Endothelial cell of umbilical vein (primary cell): ENCODE measurements at regions not wholly inside any gene's neighbourhood (a gene's known extent, or its start where the extent isn't known, plus 50 kb on each side); places are given as distances from the start of the nearest gene placed in this dataset.

ENCODE experiments used
- BruUV-seq: library from RNA; stranded (reverse); fragments of 400-500 nt; replicated peaks from 2 replicates; lab custom pipeline; 2021; lab: Mats Ljungman, UMichigan
- CTCF ChIA-PET: fragments of 300-600, 350-600 bp; sonication (Branson Sonifier 250); formaldehyde crosslinking; loops from one replicate; lab custom pipeline; 2021; ENCODE audit warnings: antibody characterized with exemption, inconsistent platforms; lab: Charles Lee
- POLR2A ChIA-PET: fragments of 300-600, 350-600 bp; sonication (Branson Sonifier 250); formaldehyde crosslinking; loops from one replicate; lab custom pipeline; 2021; ENCODE audit warnings: antibody characterized with exemption, inconsistent platforms; lab: Charles Lee
- DNase-seq: peaks from one replicate; pipeline ENCODE4 v3.0.0-alpha.2; 2011; ENCODE audit warnings: low read depth, low spot score
- FAIRE-seq: peaks from 2 replicates; lab custom pipeline; 2011; peaks lifted over from hg19 to GRCh38; lab: Jason Lieb, UNC
- H2AFZ ChIP-seq: 2 replicates; pipeline ENCODE4 v1.6.0; 2012; ENCODE audit warnings: low read depth, low read length, control low read depth, inconsistent platforms
- H3K27ac ChIP-seq: 2 replicates; pipeline ENCODE4 v1.5.1; 2011; ENCODE audit warnings: low read depth, mild to moderate bottlenecking, control low read depth, low read length, moderate library complexity; ENCODE audit not compliant: insufficient read depth
- H3K27me3 ChIP-seq, 2 experiments: 2 replicates each; pipeline versions ENCODE4 v1.6.0 to v1.6.1; 2011; ENCODE audit warnings: low read length in 2 of 2, mixed read lengths in 1 of 2; ENCODE audit not compliant: control insufficient read depth in 2 of 2, insufficient read depth in 2 of 2
- H3K36me3 ChIP-seq, 2 experiments: 2 replicates in 1 of 2; 3 replicates in 1 of 2; pipeline ENCODE4 v1.5.1; 2011; ENCODE audit warnings: low read length in 2 of 2, mild to moderate bottlenecking in 1 of 2, moderate library complexity in 1 of 2; ENCODE audit not compliant: control insufficient read depth in 2 of 2, insufficient read depth in 2 of 2; ENCODE audit errors: extremely low read depth in 1 of 2
- H3K4me1 ChIP-seq: 3 replicates; pipeline ENCODE4 v1.5.1; 2011; ENCODE audit warnings: mild to moderate bottlenecking, low read length; ENCODE audit not compliant: control insufficient read depth, insufficient read depth; ENCODE audit errors: extremely low read depth
- H3K4me2 ChIP-seq: 2 replicates; pipeline ENCODE4 v1.6.1; 2011; ENCODE audit warnings: low read length, control low read depth, mixed read lengths; ENCODE audit not compliant: insufficient read depth
- H3K4me3 ChIP-seq, 3 experiments: fragments of 200-600 bp in 1 of 3; sonication (generic), shearing (Covaris generic) in 1 of 3; replicated peaks in 1 of 3; 2 replicates each; pipeline ENCODE4 v1.5.1; 2011 to 2016; ENCODE audit warnings: control low read depth in 3 of 3, low read length in 3 of 3, mild to moderate bottlenecking in 2 of 3, inconsistent platforms in 1 of 3, low read depth in 1 of 3, moderate library complexity in 1 of 3; ENCODE audit not compliant: insufficient read depth in 1 of 3
- H3K79me2 ChIP-seq: 2 replicates; pipeline ENCODE4 v1.6.0; 2012; ENCODE audit warnings: low read length, inconsistent platforms; ENCODE audit not compliant: control insufficient read depth, insufficient read depth
- H3K9ac ChIP-seq: replicated peaks from 2 replicates; pipeline ENCODE3; 2011; ENCODE audit warnings: low read length, control low read depth; ENCODE audit not compliant: insufficient read depth; ENCODE audit errors: extremely low read depth
- H3K9me1 ChIP-seq: replicated peaks from 3 replicates; pipeline ENCODE4 v1.6.0; 2011; ENCODE audit warnings: mild to moderate bottlenecking, low read length; ENCODE audit not compliant: control insufficient read depth, insufficient read depth; ENCODE audit errors: extremely low read depth
- H3K9me3 ChIP-seq: replicated peaks from 2 replicates; pipeline ENCODE4 v1.5.1; 2012; ENCODE audit warnings: low read length, inconsistent platforms; ENCODE audit not compliant: control insufficient read depth, insufficient read depth
- H4K20me1 ChIP-seq: replicated peaks from 2 replicates; pipeline ENCODE3; 2011; ENCODE audit warnings: mild to moderate bottlenecking, low read length; ENCODE audit not compliant: control insufficient read depth, insufficient read depth; ENCODE audit errors: extremely low read depth
- CTCF ChIP-seq, 2 donors: IDR thresholded peaks; 1 replicate in 1 of 2; 2 replicates in 1 of 2; pipeline ENCODE4 v1.5.1; 2011; ENCODE audit warnings: low read length in 2 of 2, mild to moderate bottlenecking in 2 of 2, moderate library complexity in 2 of 2, control low read depth in 1 of 2, inconsistent platforms in 1 of 2, low read depth in 1 of 2; ENCODE audit not compliant: insufficient read depth in 1 of 2; ENCODE audit errors: extremely low read depth in 1 of 2
- EZH2 ChIP-seq: IDR thresholded peaks from 2 replicates; pipeline ENCODE4 v1.6.1; 2012; ENCODE audit warnings: borderline replicate concordance, low read depth, mild to moderate bottlenecking, moderate library complexity, low read length, inconsistent platforms; ENCODE audit not compliant: severe bottlenecking
- FOS ChIP-seq: IDR thresholded peaks from 2 replicates; pipeline ENCODE4 v1.6.1; 2011; ENCODE audit warnings: mild to moderate bottlenecking, low read length, moderate library complexity, borderline replicate concordance; ENCODE audit not compliant: insufficient read depth
- GATA2 ChIP-seq: IDR thresholded peaks from 2 replicates; pipeline ENCODE4 v1.7.0; 2011; ENCODE audit warnings: low read depth, mild to moderate bottlenecking, moderate library complexity, mixed read lengths, low read length; ENCODE audit not compliant: insufficient read length, insufficient read depth
- JUN ChIP-seq: IDR thresholded peaks from 2 replicates; pipeline ENCODE4 v1.6.1; 2011; ENCODE audit warnings: borderline replicate concordance, low read depth; ENCODE audit not compliant: insufficient read length, insufficient read depth
- MYC ChIP-seq: IDR thresholded peaks from one replicate; pipeline ENCODE4 v1.6.1; 2011; ENCODE audit warnings: mild to moderate bottlenecking, low read depth, low read length
- POLR2A ChIP-seq: IDR thresholded peaks from 2 replicates; pipeline ENCODE4 v1.6.1; 2012; ENCODE audit warnings: low read depth, mild to moderate bottlenecking, control low read depth, low read length
- POLR2AphosphoS5 ChIP-seq: IDR thresholded peaks from 2 replicates; pipeline ENCODE4 v1.6.1; 2012; ENCODE audit warnings: low read depth, mild to moderate bottlenecking, control low read depth, low read length, moderate library complexity; ENCODE audit not compliant: insufficient read depth
- dilution Hi-C: fragments of 300-500 bp; cut with MboI; formaldehyde crosslinking; loops from one replicate; pipeline ENCODE4 v1.15.0; 2019; ENCODE audit warnings: low sequenced_read_pairs; ENCODE audit not compliant: extremely low pct_ligation_motif_present
- intact Hi-C: fragments of 100-400 bp; cut with micrococcal nuclease; formaldehyde crosslinking; loops from one replicate; pipeline ENCODE4 v1.10.0; 2022
- TF ChIP-seq, protein P1 (sequence below): IDR thresholded peaks from 2 replicates; pipeline ENCODE4 v1.6.1; 2011; ENCODE audit not compliant: insufficient read depth, insufficient read length

GRCh38 chr19:22526661-22527272 is 104.6 kb upstream of the ZNF98 start:
- Histone ChIP-seq H3K4me2 (no peak overlapping the region), H3K9me1 (no peaks in the 10 kb centered on the region), H3K9me3 (peaks cover 2% of the 10 kb centered on the region), H2AFZ (no peak overlapping the region), H3K9ac (no peak overlapping the region), H3K79me2 (no peaks in the 10 kb centered on the region), H4K20me1 (no peaks in the 10 kb centered on the region), H3K27me3 (no peaks in the 10 kb centered on the region), H3K36me3 (no peaks in the 10 kb centered on the region), H3K4me1 (no peaks in the 10 kb centered on the region), H3K4me3 (no peak overlapping the region), H3K27ac (no peak overlapping the region)
- BruUV-seq = no TSS peak
- TF ChIP-seq MYC (no peak), CTCF (IDR thresholded peaks at IDR 0.05; ENCODE audit: extremely low read depth in 1 of 2, insufficient read depth in 1 of 2, low read depth in 1 of 2, low read length in 2 of 2) (no peak), FOS (no peak), POLR2A (no peak), POLR2AphosphoS5 (no peak), EZH2 (no peak), JUN (no peak), GATA2 (no peak)
- TF ChIP-seq, protein P1, sequence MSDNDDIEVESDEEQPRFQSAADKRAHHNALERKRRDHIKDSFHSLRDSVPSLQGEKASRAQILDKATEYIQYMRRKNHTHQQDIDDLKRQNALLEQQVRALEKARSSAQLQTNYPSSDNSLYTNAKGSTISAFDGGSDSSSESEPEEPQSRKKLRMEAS = no peak
- no peak for FAIRE-seq
- POLR2A ChIA-PET = interaction anchor here (0.6 kb wide), 1 partner anchor 243 kb away, joined by 3 read pairs; no protein-coding TSS in a partner anchor
- dilution Hi-C loops (no loop called here), intact Hi-C loops (no loop called here)
- CTCF ChIA-PET = no interaction called here
- DNase-seq = no peak
